Endothelial cell of umbilical vein (primary cell): ENCODE measurements at regions not wholly inside any gene's neighbourhood (a gene's known extent, or its start where the extent isn't known, plus 50 kb on each side); places are given as distances from the start of the nearest gene placed in this dataset.

ENCODE experiments used
- BruUV-seq: library from RNA; stranded (reverse); fragments of 400-500 nt; replicated peaks from 2 replicates; lab custom pipeline; 2021; lab: Mats Ljungman, UMichigan
- CTCF ChIA-PET: fragments of 300-600, 350-600 bp; sonication (Branson Sonifier 250); formaldehyde crosslinking; loops from one replicate; lab custom pipeline; 2021; ENCODE audit warnings: antibody characterized with exemption, inconsistent platforms; lab: Charles Lee
- POLR2A ChIA-PET: fragments of 300-600, 350-600 bp; sonication (Branson Sonifier 250); formaldehyde crosslinking; loops from one replicate; lab custom pipeline; 2021; ENCODE audit warnings: antibody characterized with exemption, inconsistent platforms; lab: Charles Lee
- DNase-seq: peaks from one replicate; pipeline ENCODE4 v3.0.0-alpha.2; 2011; ENCODE audit warnings: low read depth, low spot score
- FAIRE-seq: peaks from 2 replicates; lab custom pipeline; 2011; peaks lifted over from hg19 to GRCh38; lab: Jason Lieb, UNC
- H2AFZ ChIP-seq: 2 replicates; pipeline ENCODE4 v1.6.0; 2012; ENCODE audit warnings: low read depth, low read length, control low read depth, inconsistent platforms
- H3K27ac ChIP-seq: 2 replicates; pipeline ENCODE4 v1.5.1; 2011; ENCODE audit warnings: low read depth, mild to moderate bottlenecking, control low read depth, low read length, moderate library complexity; ENCODE audit not compliant: insufficient read depth
- H3K27me3 ChIP-seq, 2 experiments: 2 replicates each; pipeline versions ENCODE4 v1.6.0 to v1.6.1; 2011; ENCODE audit warnings: low read length in 2 of 2, mixed read lengths in 1 of 2; ENCODE audit not compliant: control insufficient read depth in 2 of 2, insufficient read depth in 2 of 2
- H3K36me3 ChIP-seq, 2 experiments: 2 replicates in 1 of 2; 3 replicates in 1 of 2; pipeline ENCODE4 v1.5.1; 2011; ENCODE audit warnings: low read length in 2 of 2, mild to moderate bottlenecking in 1 of 2, moderate library complexity in 1 of 2; ENCODE audit not compliant: control insufficient read depth in 2 of 2, insufficient read depth in 2 of 2; ENCODE audit errors: extremely low read depth in 1 of 2
- H3K4me1 ChIP-seq: 3 replicates; pipeline ENCODE4 v1.5.1; 2011; ENCODE audit warnings: mild to moderate bottlenecking, low read length; ENCODE audit not compliant: control insufficient read depth, insufficient read depth; ENCODE audit errors: extremely low read depth
- H3K4me2 ChIP-seq: 2 replicates; pipeline ENCODE4 v1.6.1; 2011; ENCODE audit warnings: low read length, control low read depth, mixed read lengths; ENCODE audit not compliant: insufficient read depth
- H3K4me3 ChIP-seq, 3 experiments: fragments of 200-600 bp in 1 of 3; sonication (generic), shearing (Covaris generic) in 1 of 3; replicated peaks in 1 of 3; 2 replicates each; pipeline ENCODE4 v1.5.1; 2011 to 2016; ENCODE audit warnings: control low read depth in 3 of 3, low read length in 3 of 3, mild to moderate bottlenecking in 2 of 3, inconsistent platforms in 1 of 3, low read depth in 1 of 3, moderate library complexity in 1 of 3; ENCODE audit not compliant: insufficient read depth in 1 of 3
- H3K79me2 ChIP-seq: 2 replicates; pipeline ENCODE4 v1.6.0; 2012; ENCODE audit warnings: low read length, inconsistent platforms; ENCODE audit not compliant: control insufficient read depth, insufficient read depth
- H3K9ac ChIP-seq: replicated peaks from 2 replicates; pipeline ENCODE3; 2011; ENCODE audit warnings: low read length, control low read depth; ENCODE audit not compliant: insufficient read depth; ENCODE audit errors: extremely low read depth
- H3K9me1 ChIP-seq: replicated peaks from 3 replicates; pipeline ENCODE4 v1.6.0; 2011; ENCODE audit warnings: mild to moderate bottlenecking, low read length; ENCODE audit not compliant: control insufficient read depth, insufficient read depth; ENCODE audit errors: extremely low read depth
- H3K9me3 ChIP-seq: replicated peaks from 2 replicates; pipeline ENCODE4 v1.5.1; 2012; ENCODE audit warnings: low read length, inconsistent platforms; ENCODE audit not compliant: control insufficient read depth, insufficient read depth
- H4K20me1 ChIP-seq: replicated peaks from 2 replicates; pipeline ENCODE3; 2011; ENCODE audit warnings: mild to moderate bottlenecking, low read length; ENCODE audit not compliant: control insufficient read depth, insufficient read depth; ENCODE audit errors: extremely low read depth
- EZH2 ChIP-seq: IDR thresholded peaks from 2 replicates; pipeline ENCODE4 v1.6.1; 2012; ENCODE audit warnings: borderline replicate concordance, low read depth, mild to moderate bottlenecking, moderate library complexity, low read length, inconsistent platforms; ENCODE audit not compliant: severe bottlenecking
- FOS ChIP-seq: IDR thresholded peaks from 2 replicates; pipeline ENCODE4 v1.6.1; 2011; ENCODE audit warnings: mild to moderate bottlenecking, low read length, moderate library complexity, borderline replicate concordance; ENCODE audit not compliant: insufficient read depth
- GATA2 ChIP-seq: IDR thresholded peaks from 2 replicates; pipeline ENCODE4 v1.7.0; 2011; ENCODE audit warnings: low read depth, mild to moderate bottlenecking, moderate library complexity, mixed read lengths, low read length; ENCODE audit not compliant: insufficient read length, insufficient read depth
- JUN ChIP-seq: IDR thresholded peaks from 2 replicates; pipeline ENCODE4 v1.6.1; 2011; ENCODE audit warnings: borderline replicate concordance, low read depth; ENCODE audit not compliant: insufficient read length, insufficient read depth
- MYC ChIP-seq: IDR thresholded peaks from one replicate; pipeline ENCODE4 v1.6.1; 2011; ENCODE audit warnings: mild to moderate bottlenecking, low read depth, low read length
- POLR2A ChIP-seq: IDR thresholded peaks from 2 replicates; pipeline ENCODE4 v1.6.1; 2012; ENCODE audit warnings: low read depth, mild to moderate bottlenecking, control low read depth, low read length
- POLR2AphosphoS5 ChIP-seq: IDR thresholded peaks from 2 replicates; pipeline ENCODE4 v1.6.1; 2012; ENCODE audit warnings: low read depth, mild to moderate bottlenecking, control low read depth, low read length, moderate library complexity; ENCODE audit not compliant: insufficient read depth
- dilution Hi-C: fragments of 300-500 bp; cut with MboI; formaldehyde crosslinking; loops from one replicate; pipeline ENCODE4 v1.15.0; 2019; ENCODE audit warnings: low sequenced_read_pairs; ENCODE audit not compliant: extremely low pct_ligation_motif_present
- intact Hi-C: fragments of 100-400 bp; cut with micrococcal nuclease; formaldehyde crosslinking; loops from one replicate; pipeline ENCODE4 v1.10.0; 2022
- TF ChIP-seq, protein P1 (sequence below), 2 donors: IDR thresholded peaks; 1 replicate in 1 of 2; 2 replicates in 1 of 2; pipeline ENCODE4 v1.5.1; 2011; ENCODE audit warnings: low read length in 2 of 2, mild to moderate bottlenecking in 2 of 2, moderate library complexity in 2 of 2, control low read depth in 1 of 2, inconsistent platforms in 1 of 2, low read depth in 1 of 2; ENCODE audit not compliant: insufficient read depth in 1 of 2; ENCODE audit errors: extremely low read depth in 1 of 2
- TF ChIP-seq, protein P2 (sequence below): IDR thresholded peaks from 2 replicates; pipeline ENCODE4 v1.6.1; 2011; ENCODE audit not compliant: insufficient read depth, insufficient read length

DNA sequence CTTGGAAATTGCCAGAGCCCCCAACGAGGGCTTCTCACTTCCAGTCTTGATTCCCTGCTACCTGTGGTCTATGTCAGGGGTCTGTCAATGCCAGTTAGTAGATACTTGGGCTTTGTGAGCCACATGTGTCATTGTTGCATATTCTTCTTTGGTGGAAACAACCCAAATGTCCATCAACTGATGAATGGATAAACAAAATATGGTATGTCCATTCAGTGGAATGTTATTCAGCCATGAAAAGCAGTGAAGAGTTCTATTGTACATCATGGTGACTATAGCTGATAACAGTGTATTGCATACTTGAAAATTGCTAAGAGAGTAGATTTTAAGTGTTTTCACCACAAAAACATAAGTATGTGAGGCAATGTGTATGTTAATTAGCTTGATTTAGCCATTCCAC lies 288.1 kb downstream of the RPLP1 start:
- ChIA-PET CTCF (no interaction called here), POLR2A (no interaction called here)
- Histone ChIP-seq H3K79me2 (no peaks in the 10 kb centered on the region), H3K27me3 (peaks cover 6 to 9% of the 10 kb centered on the region in 2 experiments), H2AFZ (no peak overlapping the region), H3K9me3 (no peaks in the 10 kb centered on the region), H3K4me1 (no peaks in the 10 kb centered on the region), H4K20me1 (no peaks in the 10 kb centered on the region), H3K9me1 (no peaks in the 10 kb centered on the region), H3K27ac (no peak overlapping the region), H3K36me3 (no peaks in the 10 kb centered on the region), H3K9ac (no peak overlapping the region), H3K4me2 (no peak overlapping the region), H3K4me3 (no peak overlapping the region)
- intact Hi-C loops, result no loop called here
- no TSS peak for BruUV-seq
- FAIRE-seq, result no peak
- TF ChIP-seq POLR2A (no peak), POLR2AphosphoS5 (no peak), MYC (no peak), JUN (no peak), FOS (no peak), GATA2 (no peak), EZH2 (no peak)
- TF ChIP-seq, protein P1, sequence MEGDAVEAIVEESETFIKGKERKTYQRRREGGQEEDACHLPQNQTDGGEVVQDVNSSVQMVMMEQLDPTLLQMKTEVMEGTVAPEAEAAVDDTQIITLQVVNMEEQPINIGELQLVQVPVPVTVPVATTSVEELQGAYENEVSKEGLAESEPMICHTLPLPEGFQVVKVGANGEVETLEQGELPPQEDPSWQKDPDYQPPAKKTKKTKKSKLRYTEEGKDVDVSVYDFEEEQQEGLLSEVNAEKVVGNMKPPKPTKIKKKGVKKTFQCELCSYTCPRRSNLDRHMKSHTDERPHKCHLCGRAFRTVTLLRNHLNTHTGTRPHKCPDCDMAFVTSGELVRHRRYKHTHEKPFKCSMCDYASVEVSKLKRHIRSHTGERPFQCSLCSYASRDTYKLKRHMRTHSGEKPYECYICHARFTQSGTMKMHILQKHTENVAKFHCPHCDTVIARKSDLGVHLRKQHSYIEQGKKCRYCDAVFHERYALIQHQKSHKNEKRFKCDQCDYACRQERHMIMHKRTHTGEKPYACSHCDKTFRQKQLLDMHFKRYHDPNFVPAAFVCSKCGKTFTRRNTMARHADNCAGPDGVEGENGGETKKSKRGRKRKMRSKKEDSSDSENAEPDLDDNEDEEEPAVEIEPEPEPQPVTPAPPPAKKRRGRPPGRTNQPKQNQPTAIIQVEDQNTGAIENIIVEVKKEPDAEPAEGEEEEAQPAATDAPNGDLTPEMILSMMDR (IDR thresholded peaks at IDR 0.05; ENCODE audit: extremely low read depth in 1 of 2, insufficient read depth in 1 of 2, low read depth in 1 of 2, low read length in 2 of 2), result no peak
- TF ChIP-seq, protein P2, sequence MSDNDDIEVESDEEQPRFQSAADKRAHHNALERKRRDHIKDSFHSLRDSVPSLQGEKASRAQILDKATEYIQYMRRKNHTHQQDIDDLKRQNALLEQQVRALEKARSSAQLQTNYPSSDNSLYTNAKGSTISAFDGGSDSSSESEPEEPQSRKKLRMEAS, result no peak
- no peak for DNase-seq
- dilution Hi-C loops, result no loop called here
